ENCODE measurements at regions not wholly inside any gene's neighbourhood (a gene's known extent, or its start where the extent isn't known, plus 50 kb on each side); places are given as distances from the start of the nearest gene placed in this dataset.

DNA sequence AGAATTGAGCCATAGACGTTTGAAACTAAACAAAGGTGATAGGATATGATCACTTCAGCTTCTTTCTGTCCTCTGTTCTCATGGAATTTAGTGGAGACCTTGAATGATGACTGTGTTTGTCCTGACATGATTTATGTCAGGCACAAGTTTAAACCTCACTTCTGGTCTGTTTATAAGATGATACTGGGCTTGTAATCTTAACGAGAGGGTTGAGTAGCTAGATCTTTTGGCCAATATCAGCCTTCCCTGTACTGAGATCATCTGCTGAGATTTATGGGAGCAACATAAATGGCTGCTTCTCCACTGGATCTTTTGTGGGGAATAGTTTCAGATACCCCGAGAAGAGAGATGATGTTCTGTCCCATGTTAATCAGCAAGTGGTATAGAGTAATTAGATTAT lies 121.8 kb upstream of the OBI1 start:
- TF ChIP-seq, protein P1, sequence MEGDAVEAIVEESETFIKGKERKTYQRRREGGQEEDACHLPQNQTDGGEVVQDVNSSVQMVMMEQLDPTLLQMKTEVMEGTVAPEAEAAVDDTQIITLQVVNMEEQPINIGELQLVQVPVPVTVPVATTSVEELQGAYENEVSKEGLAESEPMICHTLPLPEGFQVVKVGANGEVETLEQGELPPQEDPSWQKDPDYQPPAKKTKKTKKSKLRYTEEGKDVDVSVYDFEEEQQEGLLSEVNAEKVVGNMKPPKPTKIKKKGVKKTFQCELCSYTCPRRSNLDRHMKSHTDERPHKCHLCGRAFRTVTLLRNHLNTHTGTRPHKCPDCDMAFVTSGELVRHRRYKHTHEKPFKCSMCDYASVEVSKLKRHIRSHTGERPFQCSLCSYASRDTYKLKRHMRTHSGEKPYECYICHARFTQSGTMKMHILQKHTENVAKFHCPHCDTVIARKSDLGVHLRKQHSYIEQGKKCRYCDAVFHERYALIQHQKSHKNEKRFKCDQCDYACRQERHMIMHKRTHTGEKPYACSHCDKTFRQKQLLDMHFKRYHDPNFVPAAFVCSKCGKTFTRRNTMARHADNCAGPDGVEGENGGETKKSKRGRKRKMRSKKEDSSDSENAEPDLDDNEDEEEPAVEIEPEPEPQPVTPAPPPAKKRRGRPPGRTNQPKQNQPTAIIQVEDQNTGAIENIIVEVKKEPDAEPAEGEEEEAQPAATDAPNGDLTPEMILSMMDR (IDR thresholded peaks at IDR 0.05; ENCODE audit: insufficient read depth, low read length, poor library complexity, severe bottlenecking) = no peak
- no peak for TF ChIP-seq EZH2phosphoT487 (conservative IDR thresholded peaks at IDR 0.05; ENCODE audit: low read length)
